ENCODE measurements at regions not wholly inside any gene's neighbourhood (a gene's known extent, or its start where the extent isn't known, plus 50 kb on each side); places are given as distances from the start of the nearest gene placed in this dataset.
A peak's percentile ranks its signal among the peaks of the same experiment; 100 is the strongest.

DNA sequence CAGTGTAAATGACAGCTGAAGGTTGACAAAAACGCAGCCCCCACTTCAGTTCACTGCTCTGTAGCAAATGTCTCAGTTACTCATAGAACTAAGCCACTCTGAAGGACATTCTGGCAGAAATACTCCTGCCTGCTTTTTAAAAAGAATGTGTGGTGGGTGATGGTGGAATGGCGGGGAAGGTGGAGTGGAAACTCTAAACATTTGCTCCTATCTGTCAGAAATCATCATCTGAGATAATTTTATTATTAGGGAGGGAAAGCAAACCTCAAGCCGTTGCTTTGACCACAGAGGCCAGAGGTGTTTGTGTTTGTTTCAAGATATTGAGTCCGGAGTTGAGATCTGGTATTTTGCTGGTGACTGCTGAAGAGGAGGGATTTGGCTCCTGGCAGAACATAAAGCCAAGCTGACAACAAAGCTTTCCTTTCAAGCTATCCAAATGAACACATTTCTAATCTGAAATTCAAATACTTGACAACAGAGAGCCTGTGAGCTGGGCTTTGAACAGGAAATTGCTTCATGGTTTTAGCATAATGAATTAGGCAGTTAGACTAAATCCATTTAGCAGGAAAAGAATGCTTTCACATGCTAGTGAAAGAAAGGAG, 362.7 kb downstream of the CSNK1G3 start:
- peak; percentile 95 for DNase-seq (ENCODE audit: low spot score)

DNA sequence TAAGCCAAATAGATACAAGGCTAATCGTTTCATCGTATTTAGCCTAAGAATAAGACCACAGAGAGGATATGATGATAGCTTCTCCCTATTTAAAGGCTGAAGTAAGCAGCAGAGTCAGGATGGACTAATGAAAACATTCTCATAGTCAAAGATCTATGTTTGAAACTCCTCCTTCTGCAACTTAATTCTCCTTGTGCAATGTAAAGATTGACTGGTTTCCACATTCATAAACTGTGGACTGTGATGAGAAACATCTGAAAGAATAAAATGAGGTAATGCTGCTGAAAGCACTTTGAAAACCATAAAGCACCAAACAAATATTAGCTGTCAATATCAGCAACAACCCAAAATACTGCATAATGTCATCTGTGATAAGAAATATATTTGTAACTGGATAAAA, 361.9 kb downstream of the CSNK1G3 start:
- no peak for DNase-seq (ENCODE audit: low spot score)

DNA sequence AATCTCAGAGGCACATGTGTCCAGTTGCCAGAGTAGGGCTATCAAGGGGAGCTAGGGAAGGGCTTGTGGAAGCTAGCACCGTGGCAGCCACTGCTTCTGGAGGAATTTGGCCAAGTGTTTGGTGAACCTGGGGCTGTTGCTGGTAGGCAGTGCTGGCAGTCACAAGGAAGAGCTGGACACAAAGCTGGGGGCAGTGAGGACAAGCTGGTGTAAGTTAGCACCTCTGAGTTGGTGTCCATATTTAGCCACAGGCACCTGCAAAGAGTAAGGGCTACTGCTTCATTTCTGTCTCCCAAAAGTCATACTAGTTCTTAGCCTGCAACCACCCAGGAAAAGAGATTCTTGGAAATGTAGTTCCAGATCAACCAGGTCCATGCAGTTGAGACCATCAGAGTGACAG, 359.4 kb downstream of the CSNK1G3 start:
- no peak for DNase-seq (ENCODE audit: low spot score)

DNA sequence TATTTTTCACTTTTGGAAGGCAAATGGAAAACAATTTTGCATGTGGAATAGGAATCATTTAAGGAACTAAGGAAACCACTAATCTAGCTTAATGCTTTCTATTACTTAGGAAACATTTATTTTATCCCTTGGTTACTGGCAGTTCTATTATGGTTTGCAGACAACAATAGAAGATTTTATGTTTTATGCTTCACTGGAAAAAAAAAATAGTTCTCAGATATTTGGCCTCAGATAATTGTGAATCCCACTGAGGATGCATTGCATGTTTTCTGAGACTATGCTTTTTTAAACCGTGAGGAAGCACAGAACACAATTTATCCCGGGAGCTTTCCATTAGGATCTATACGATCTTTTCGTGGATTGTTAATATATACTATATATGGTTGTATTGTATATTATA, 356.9 kb downstream of the CSNK1G3 start:
- no peak for DNase-seq (ENCODE audit: low spot score)

DNA sequence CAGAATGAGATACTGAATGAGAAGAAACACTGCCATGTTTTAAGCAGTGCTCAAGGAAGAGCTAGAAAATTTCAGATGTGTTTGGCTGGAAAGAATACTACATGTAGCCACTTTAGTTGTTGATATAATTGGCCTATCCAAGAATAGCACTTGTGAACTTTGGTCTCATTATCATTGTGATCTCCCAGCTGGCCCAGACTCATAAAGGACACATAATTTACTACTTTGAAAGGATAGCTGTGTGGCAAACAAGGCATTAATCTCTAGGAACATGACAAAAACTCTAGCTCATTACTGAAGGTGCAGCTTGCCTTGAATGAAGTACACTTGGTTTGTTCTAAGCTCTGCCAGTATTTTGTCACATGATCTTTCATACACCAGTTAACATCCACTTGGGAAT, 356.3 kb downstream of the CSNK1G3 start:
- DNase-seq (ENCODE audit: low spot score): no peak

DNA sequence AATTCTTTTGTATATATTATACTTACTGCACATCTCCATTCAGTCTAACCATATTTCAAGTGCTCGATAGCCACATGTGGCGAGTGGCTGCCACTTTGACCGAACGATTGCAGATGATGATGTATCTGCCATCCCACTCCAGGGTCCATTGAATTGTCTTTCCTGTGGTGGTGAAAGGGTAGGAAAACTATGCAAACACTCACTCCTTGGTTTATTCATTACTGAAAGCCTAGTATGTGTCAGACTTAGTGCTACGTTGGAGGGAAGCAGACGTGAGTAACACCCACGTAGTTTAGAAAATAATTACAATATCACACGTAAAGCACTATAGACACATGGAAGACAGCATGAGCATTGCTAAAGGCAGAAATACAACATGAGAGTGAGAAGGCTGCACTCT, 353.7 kb downstream of the CSNK1G3 start:
- no peak for DNase-seq (ENCODE audit: low spot score)

DNA sequence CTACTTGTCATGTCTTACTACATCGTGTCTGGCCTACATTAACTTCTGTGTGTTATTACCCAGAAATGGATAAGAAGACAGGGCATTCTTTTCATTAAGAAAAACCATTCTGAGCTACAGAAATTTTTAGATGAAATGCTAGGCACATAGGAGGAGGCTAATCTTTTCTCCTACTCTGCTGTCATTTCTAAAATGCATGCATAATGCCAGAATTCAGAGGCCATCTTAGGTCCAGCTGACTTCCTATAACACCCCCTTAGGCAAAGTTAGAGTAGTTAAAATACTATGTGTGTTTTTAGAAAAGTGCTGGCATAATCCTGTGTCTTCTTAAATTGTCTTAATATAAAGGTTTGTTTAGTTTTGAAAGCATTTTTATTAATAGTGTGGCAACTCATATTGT, 352.6 kb downstream of the CSNK1G3 start:
- no peak for DNase-seq (ENCODE audit: low spot score)

DNA sequence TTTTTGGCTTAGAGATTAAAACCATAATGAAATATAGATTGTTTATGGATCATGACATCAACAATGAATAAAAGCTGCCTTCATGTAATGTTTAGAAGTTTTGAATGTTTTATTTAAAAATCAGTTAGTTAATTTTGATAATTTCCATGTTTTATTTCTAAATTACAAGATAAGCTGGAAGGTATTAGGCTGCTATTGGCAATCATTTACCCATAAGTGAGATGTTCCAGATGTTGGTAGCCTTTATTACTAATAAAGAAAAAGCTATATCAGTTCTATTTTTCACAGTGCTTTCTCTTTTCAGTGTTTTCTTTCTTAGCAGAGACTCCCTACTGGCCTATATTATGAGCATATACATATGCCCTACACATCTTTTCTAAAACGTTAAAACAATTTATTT, 347.0 kb downstream of the CSNK1G3 start:
- DNase-seq (ENCODE audit: low spot score): no peak

DNA sequence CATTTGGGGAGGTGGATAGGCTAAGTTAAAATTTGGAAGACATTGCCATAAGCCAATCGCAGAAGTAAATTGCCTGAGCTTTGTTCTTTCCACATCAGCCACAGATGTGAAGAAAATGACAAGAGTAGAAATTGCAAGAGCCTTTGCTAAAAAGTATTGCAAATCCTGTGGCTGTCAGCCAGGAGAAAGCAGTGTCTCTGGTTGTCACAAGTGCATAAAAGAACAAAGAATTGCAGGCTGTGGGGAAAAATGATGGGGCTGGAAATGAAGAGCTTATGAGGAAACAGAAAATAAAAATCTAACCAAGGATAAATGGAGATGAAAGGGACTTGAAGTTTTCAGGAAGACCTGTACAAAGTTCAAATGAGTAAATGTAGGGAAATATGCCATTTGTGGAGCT, 344.8 kb downstream of the CSNK1G3 start:
- DNase-seq (ENCODE audit: low spot score): no peak

DNA sequence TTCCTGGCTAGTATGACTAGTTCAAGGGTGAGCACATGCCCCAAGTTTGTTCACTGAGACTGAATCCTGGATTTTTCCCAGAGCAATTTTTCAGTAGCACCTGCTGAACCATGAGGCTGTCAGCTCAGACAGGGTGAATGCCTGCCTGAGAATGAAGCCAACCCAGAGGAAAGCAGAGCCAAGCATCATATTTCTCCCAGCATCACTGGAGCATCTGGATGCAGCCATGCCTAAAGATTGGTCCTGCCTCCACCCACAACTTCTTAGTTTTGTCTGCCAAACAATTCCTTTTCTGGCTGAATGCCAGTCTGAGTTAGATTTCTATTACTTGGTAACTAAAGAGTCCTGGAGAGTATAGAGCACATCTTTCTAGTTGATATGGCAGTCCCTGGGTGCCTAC, 343.6 kb downstream of the CSNK1G3 start:
- no peak for DNase-seq (ENCODE audit: low spot score)

DNA sequence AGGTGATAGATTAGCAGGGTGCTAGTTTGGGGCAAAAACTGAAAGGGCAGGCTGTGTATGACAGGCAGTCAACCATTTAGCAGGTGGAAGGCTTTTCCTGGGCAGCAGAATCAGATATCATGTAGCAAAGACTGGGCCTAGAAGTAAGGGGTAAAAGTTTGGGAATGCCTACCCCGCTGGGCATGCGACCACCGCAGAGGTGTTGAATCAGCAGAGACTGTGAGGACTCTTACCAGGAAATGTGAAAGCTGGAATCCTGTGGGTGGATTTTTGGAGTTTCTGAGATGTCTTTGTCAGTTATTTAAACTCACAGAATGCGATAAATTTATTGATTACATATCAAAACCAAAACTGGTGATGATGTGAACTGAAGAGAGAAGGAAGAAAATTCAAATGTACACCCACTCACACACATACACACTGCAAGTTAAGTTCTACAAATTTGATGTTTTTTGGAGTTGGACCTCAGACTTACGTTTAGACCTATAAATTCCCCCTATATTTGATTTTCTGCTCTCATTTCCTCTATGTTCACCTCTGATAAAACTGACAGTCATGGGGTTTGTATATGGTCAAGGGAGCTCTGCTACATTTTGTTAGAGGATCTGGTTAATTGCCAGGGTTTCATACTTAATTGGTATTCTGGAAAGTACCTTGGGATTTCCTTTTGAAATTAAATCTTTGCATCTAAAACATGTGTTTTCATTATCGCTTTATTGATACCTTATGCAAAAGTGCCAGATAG, 333.6 kb downstream of the CSNK1G3 start:
- DNase-seq (ENCODE audit: low spot score): no peak

DNA sequence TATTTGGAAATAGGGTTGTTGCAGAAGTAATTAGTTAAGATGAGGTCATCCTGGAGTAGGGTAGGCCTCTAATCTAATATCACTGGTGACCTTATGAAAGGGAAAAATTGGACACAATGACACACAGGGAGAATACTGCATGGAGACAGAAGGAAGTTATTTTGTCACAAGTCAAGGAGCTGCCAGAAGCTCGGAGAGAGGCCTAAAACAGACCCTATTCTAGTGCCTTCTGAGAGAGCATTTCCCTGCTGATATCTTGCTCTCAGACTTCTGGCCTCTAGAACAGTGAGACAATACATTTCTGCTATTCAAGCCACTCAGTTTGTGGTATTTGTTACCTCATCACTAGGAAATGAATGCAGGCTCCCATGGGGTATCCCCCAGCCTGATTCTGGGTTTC, 332.9 kb downstream of the CSNK1G3 start:
- no peak for DNase-seq (ENCODE audit: low spot score)

DNA sequence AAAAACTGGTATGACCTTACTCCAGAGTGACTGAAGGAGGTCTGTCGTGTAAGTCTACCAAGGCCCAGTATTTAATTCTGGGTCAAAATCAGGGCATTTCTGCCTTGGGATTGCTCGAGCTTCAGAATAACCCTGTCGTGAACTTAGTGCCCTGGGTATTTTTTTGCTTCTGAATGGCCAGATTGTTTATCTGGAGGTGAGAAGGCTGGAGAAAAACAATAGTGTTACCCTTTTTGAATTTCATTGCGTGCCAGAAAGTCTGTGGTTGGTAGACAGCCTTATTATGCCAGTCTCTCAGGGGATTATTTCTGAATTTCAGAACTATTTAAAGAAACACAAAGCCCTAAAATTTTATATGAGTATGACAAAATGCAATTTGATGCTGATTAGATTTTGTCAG, 323.4 kb downstream of the CSNK1G3 start:
- no peak for DNase-seq (ENCODE audit: low spot score)

DNA sequence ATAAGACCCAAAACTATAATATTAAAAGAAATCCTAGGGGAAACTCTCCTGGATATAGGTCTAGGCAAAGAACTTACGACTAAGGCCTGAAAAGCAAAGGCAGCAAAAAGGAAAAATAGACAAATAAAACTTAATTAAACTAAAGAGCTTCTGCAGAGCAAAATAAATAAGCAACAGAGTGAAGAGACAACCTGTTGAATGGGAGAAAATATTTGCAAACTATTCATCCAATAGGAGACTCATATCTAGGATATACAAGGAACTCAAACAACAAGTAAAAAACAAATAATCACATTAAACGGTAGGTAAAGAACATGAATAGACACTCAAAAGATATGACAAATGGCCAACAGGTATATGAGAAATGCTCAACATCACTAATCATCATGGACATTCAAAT, 318.6 kb downstream of the CSNK1G3 start:
- DNase-seq (ENCODE audit: low spot score): no peak

DNA sequence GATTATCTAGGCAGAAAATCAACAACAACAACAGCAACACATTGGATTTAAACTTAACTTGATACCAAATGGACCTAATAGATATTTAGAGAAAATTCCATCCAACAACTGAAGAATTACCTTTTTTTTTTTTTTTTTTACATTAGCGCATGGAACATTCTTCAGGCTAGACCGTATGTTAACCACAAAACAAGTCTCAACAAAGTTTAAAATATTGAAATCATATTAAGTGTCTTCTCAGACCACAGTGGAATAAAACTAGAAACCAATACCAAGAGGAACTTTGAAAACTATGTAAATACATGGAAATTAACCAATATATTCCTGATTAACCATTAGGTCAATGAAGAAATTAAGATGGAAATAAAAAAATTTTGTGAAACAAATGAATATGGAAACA, 315.8 kb downstream of the CSNK1G3 start:
- DNase-seq (ENCODE audit: low spot score): no peak

DNA sequence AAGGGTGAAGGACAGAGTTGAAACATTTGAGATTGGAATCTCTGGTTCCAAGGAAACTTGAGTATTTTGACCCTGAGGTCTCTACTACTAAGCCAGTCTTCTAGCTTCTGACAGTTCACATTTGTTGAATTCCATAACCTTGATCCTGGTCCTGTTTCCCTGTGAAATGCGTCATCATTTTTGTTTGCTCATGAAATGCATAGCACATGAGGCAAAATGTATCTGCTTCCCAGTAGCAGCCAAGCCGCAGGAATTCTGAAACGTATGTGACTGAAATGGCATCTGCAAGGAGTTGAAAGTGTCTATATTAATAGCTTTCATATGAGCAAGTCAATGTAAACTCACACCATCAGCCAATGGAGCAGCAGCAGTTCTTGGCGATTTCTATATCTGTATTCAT, 307.9 kb downstream of the CSNK1G3 start:
- DNase-seq (ENCODE audit: low spot score): no peak

DNA sequence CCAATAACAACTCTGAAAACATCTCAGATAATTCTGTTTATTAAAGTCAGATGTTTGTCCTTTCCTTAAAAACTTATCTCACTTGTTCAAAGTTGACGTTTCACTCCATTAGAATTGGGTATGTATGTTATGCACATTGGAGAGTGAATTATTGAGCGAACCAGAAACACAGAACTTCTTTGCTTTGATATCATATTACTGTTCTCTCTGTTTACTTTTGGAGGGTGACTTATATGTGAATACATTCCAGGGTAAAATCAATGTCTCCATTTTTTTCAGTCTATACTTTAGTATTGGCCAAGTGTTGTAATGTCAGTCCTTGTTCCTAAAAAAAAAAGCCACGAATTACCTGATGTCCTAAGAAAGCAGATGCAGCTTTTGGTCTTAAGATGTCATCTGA, 307.4 kb downstream of the CSNK1G3 start:
- DNase-seq (ENCODE audit: low spot score): no peak

DNA sequence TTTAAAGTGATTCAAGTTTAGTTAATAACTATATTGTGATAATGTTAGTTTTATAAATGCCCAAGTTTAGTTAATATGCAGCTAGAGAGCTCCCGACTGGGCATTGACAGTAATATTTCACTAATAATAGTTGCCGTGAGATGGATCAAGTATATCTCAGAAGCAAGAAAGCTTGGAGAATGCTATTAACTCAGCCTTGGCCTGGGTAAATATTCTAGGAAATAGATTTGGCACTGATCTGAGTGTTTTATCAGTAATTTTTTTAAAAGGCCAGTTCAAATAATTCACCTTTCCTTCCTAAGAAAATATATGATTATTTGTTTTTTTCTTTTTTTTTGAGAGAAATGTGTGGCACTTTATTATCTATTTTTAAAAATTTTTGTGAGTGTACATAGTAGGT, 305.3 kb downstream of the CSNK1G3 start:
- DNase-seq (ENCODE audit: low spot score): no peak

DNA sequence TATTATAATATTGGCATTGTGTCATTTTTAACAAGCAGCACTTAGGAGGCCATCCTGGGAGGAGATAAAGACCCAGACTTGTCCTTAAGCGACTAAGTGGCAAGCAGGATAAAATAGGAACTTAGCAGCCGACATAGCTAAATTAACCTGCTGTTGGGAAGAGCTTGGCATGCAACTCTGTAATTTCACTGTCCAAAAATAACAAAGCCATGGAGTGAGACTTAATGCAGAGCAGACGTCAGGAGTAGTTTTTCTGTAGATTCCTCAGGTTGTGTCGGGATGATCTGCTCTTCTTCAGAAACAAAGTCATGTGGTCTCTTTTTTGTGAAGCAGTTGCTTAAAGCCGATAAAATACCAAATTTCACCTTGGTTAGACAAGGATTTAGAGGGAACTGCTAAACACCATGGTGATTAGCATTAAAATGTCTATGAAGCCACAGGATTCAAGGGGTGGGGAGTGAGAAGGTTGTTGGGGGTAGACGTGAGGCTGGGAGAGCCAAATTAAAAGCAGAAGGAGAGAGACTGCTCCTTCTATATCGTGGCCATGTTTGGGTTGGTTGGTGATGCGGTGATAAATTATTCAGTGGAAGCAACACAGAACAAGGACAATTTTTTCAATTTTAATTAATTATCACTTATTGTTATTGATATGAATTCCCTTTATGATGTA, 303.0 kb downstream of the CSNK1G3 start:
- no peak for DNase-seq (ENCODE audit: low spot score)

DNA sequence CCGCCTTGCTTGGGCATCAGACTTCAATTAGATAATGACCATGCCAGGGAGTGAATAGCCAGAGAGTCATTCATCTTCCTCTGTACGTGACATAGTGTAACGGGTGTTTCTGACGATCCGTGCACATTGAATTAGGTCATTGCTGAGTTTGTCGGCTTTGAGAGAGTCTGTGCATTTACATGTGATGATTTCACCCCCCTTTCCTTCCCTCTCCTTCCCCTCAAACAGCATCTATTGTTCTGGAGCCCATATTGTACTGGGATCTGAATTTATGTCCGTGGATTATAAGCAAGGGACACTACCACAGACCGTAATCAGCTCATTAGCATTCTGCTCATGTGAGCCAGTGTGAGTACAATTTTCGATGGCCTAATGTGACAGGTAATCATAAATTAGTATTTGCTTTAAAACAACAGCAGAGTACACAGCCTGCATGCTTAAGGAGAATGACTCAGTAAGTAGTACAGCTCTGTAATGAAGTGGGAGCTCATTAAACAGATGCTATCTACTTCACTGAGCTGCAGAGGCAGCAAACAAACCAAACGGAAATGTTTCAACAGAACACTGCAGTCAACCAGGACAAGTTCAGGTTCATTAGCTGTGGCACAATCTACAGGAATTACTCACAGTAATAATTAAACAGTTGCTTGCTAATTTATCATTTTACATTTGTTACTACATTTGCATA, 302.1 kb downstream of the CSNK1G3 start:
- DNase-seq (ENCODE audit: low spot score): no peak

DNA sequence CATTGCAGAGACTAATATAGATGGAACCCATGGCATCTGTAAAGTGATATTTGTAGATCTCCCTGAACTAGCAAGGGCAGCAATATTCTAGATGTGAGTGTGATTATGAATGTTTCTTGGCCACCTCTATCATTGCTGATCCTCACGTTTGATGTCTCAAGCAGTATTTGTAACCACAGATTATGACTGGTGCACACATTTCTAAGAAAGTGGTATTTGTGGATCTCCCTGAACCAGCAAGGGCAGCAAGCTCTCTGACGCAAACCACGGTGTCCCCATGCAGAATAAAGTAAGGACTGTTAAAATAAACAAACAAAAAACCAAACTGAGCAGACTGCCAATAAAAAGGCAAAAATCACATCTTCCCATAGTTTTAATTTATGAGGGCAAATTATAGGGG, 301.3 kb downstream of the CSNK1G3 start:
- no peak for DNase-seq (ENCODE audit: low spot score)

DNA sequence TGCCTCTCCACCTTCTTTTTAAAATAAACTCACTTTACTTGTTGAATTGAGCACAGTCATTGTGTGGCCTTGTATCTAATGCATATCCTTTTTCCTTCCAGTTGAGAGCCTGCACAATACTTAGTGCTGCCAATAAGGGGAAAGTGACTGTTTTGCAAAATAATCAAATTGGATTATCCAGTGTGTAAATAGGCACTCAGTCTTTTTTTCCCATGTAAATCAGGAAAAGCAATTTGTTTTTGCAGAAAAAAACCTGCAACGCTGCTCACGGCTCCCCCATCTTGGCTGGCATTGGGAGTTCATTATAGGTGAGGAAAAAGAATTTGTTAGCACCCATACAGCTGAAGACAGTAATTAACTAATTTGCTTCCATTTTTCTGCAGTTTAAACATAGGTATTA, 299.9 kb downstream of the CSNK1G3 start:
- no peak for DNase-seq (ENCODE audit: low spot score)

DNA sequence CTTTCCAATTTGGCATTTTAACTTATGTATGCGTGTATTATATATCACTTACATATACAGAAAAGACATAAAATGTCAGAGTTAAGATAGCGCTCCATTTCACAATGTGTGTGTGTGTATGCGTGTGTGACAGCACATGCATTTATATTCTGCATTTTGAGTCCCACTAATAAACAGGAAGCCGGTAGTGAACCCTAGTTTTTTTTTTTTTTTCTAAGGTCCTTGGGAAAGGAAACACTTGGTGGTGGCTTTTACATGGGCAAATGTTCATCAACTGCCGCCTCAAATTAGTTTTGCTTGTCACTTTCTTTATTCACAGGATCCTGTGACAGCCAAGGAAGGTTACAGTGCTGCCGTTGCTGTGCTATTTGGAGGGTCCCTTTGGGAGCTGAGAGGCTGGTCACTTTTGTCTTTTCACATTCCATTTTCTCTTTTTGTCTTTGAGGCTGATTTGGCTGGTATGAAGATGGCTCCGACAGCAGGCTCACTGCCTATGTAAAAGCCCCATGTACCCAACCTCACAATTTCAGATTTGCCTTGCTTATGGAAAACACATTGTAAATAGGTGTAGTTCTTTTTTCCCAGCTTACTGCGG, 298.9 kb downstream of the CSNK1G3 start:
- DNase-seq (ENCODE audit: low spot score): no peak

All from putamen (tissue), 1 donor.